Endothelial cell of umbilical vein (primary cell): ENCODE measurements at regions not wholly inside any gene's neighbourhood (a gene's known extent, or its start where the extent isn't known, plus 50 kb on each side); places are given as distances from the start of the nearest gene placed in this dataset.

Source experiments
- BruUV-seq: library from RNA; stranded (reverse); fragments of 400-500 nt; replicated peaks from 2 replicates; lab custom pipeline; 2021; lab: Mats Ljungman, UMichigan
- CTCF ChIA-PET: fragments of 300-600, 350-600 bp; sonication (Branson Sonifier 250); formaldehyde crosslinking; loops from one replicate; lab custom pipeline; 2021; ENCODE audit warnings: antibody characterized with exemption, inconsistent platforms; lab: Charles Lee
- POLR2A ChIA-PET: fragments of 300-600, 350-600 bp; sonication (Branson Sonifier 250); formaldehyde crosslinking; loops from one replicate; lab custom pipeline; 2021; ENCODE audit warnings: antibody characterized with exemption, inconsistent platforms; lab: Charles Lee
- DNase-seq: peaks from one replicate; pipeline ENCODE4 v3.0.0-alpha.2; 2011; ENCODE audit warnings: low read depth, low spot score
- FAIRE-seq: peaks from 2 replicates; lab custom pipeline; 2011; peaks lifted over from hg19 to GRCh38; lab: Jason Lieb, UNC
- H2AFZ ChIP-seq: 2 replicates; pipeline ENCODE4 v1.6.0; 2012; ENCODE audit warnings: low read depth, low read length, control low read depth, inconsistent platforms
- H3K27ac ChIP-seq: 2 replicates; pipeline ENCODE4 v1.5.1; 2011; ENCODE audit warnings: low read depth, mild to moderate bottlenecking, control low read depth, low read length, moderate library complexity; ENCODE audit not compliant: insufficient read depth
- H3K27me3 ChIP-seq, 2 experiments: 2 replicates each; pipeline versions ENCODE4 v1.6.0 to v1.6.1; 2011; ENCODE audit warnings: low read length in 2 of 2, mixed read lengths in 1 of 2; ENCODE audit not compliant: control insufficient read depth in 2 of 2, insufficient read depth in 2 of 2
- H3K36me3 ChIP-seq, 2 experiments: 2 replicates in 1 of 2; 3 replicates in 1 of 2; pipeline ENCODE4 v1.5.1; 2011; ENCODE audit warnings: low read length in 2 of 2, mild to moderate bottlenecking in 1 of 2, moderate library complexity in 1 of 2; ENCODE audit not compliant: control insufficient read depth in 2 of 2, insufficient read depth in 2 of 2; ENCODE audit errors: extremely low read depth in 1 of 2
- H3K4me1 ChIP-seq: 3 replicates; pipeline ENCODE4 v1.5.1; 2011; ENCODE audit warnings: mild to moderate bottlenecking, low read length; ENCODE audit not compliant: control insufficient read depth, insufficient read depth; ENCODE audit errors: extremely low read depth
- H3K4me2 ChIP-seq: 2 replicates; pipeline ENCODE4 v1.6.1; 2011; ENCODE audit warnings: low read length, control low read depth, mixed read lengths; ENCODE audit not compliant: insufficient read depth
- H3K4me3 ChIP-seq, 3 experiments: fragments of 200-600 bp in 1 of 3; sonication (generic), shearing (Covaris generic) in 1 of 3; replicated peaks in 1 of 3; 2 replicates each; pipeline ENCODE4 v1.5.1; 2011 to 2016; ENCODE audit warnings: control low read depth in 3 of 3, low read length in 3 of 3, mild to moderate bottlenecking in 2 of 3, inconsistent platforms in 1 of 3, low read depth in 1 of 3, moderate library complexity in 1 of 3; ENCODE audit not compliant: insufficient read depth in 1 of 3
- H3K79me2 ChIP-seq: 2 replicates; pipeline ENCODE4 v1.6.0; 2012; ENCODE audit warnings: low read length, inconsistent platforms; ENCODE audit not compliant: control insufficient read depth, insufficient read depth
- H3K9ac ChIP-seq: replicated peaks from 2 replicates; pipeline ENCODE3; 2011; ENCODE audit warnings: low read length, control low read depth; ENCODE audit not compliant: insufficient read depth; ENCODE audit errors: extremely low read depth
- H3K9me1 ChIP-seq: replicated peaks from 3 replicates; pipeline ENCODE4 v1.6.0; 2011; ENCODE audit warnings: mild to moderate bottlenecking, low read length; ENCODE audit not compliant: control insufficient read depth, insufficient read depth; ENCODE audit errors: extremely low read depth
- H3K9me3 ChIP-seq: replicated peaks from 2 replicates; pipeline ENCODE4 v1.5.1; 2012; ENCODE audit warnings: low read length, inconsistent platforms; ENCODE audit not compliant: control insufficient read depth, insufficient read depth
- H4K20me1 ChIP-seq: replicated peaks from 2 replicates; pipeline ENCODE3; 2011; ENCODE audit warnings: mild to moderate bottlenecking, low read length; ENCODE audit not compliant: control insufficient read depth, insufficient read depth; ENCODE audit errors: extremely low read depth
- EZH2 ChIP-seq: IDR thresholded peaks from 2 replicates; pipeline ENCODE4 v1.6.1; 2012; ENCODE audit warnings: borderline replicate concordance, low read depth, mild to moderate bottlenecking, moderate library complexity, low read length, inconsistent platforms; ENCODE audit not compliant: severe bottlenecking
- FOS ChIP-seq: IDR thresholded peaks from 2 replicates; pipeline ENCODE4 v1.6.1; 2011; ENCODE audit warnings: mild to moderate bottlenecking, low read length, moderate library complexity, borderline replicate concordance; ENCODE audit not compliant: insufficient read depth
- GATA2 ChIP-seq: IDR thresholded peaks from 2 replicates; pipeline ENCODE4 v1.7.0; 2011; ENCODE audit warnings: low read depth, mild to moderate bottlenecking, moderate library complexity, mixed read lengths, low read length; ENCODE audit not compliant: insufficient read length, insufficient read depth
- JUN ChIP-seq: IDR thresholded peaks from 2 replicates; pipeline ENCODE4 v1.6.1; 2011; ENCODE audit warnings: borderline replicate concordance, low read depth; ENCODE audit not compliant: insufficient read length, insufficient read depth
- MYC ChIP-seq: IDR thresholded peaks from one replicate; pipeline ENCODE4 v1.6.1; 2011; ENCODE audit warnings: mild to moderate bottlenecking, low read depth, low read length
- POLR2A ChIP-seq: IDR thresholded peaks from 2 replicates; pipeline ENCODE4 v1.6.1; 2012; ENCODE audit warnings: low read depth, mild to moderate bottlenecking, control low read depth, low read length
- POLR2AphosphoS5 ChIP-seq: IDR thresholded peaks from 2 replicates; pipeline ENCODE4 v1.6.1; 2012; ENCODE audit warnings: low read depth, mild to moderate bottlenecking, control low read depth, low read length, moderate library complexity; ENCODE audit not compliant: insufficient read depth
- dilution Hi-C: fragments of 300-500 bp; cut with MboI; formaldehyde crosslinking; loops from one replicate; pipeline ENCODE4 v1.15.0; 2019; ENCODE audit warnings: low sequenced_read_pairs; ENCODE audit not compliant: extremely low pct_ligation_motif_present
- intact Hi-C: fragments of 100-400 bp; cut with micrococcal nuclease; formaldehyde crosslinking; loops from one replicate; pipeline ENCODE4 v1.10.0; 2022
- TF ChIP-seq, protein P1 (sequence below): IDR thresholded peaks from 2 replicates; pipeline ENCODE4 v1.6.1; 2011; ENCODE audit not compliant: insufficient read depth, insufficient read length
- TF ChIP-seq, protein P2 (sequence below), 2 donors: IDR thresholded peaks; 1 replicate in 1 of 2; 2 replicates in 1 of 2; pipeline ENCODE4 v1.5.1; 2011; ENCODE audit warnings: low read length in 2 of 2, mild to moderate bottlenecking in 2 of 2, moderate library complexity in 2 of 2, control low read depth in 1 of 2, inconsistent platforms in 1 of 2, low read depth in 1 of 2; ENCODE audit not compliant: insufficient read depth in 1 of 2; ENCODE audit errors: extremely low read depth in 1 of 2

DNA sequence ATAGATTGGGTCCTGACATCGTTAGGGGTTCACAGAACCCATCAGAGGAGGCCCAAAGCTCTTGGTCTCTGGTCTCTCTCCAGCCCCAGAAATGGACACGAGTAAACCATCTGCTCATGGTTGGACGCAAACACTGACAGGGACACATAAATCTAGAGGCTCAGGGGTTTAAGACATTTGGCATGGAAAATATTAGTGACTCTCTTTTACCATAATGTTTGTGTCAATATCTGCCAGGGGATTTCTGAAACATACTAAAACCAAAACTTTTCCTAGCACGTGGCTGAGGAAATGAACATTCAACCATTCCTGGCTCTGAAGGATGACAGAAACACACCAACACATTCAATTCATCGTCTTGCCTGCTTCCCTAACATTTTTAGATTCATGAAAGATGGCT lies 226.2 kb downstream of the SP3 start:
- Histone ChIP-seq H3K9me3 (no peaks in the 10 kb centered on the region), H2AFZ (no peak overlapping the region), H3K79me2 (no peaks in the 10 kb centered on the region), H3K27ac (no peak overlapping the region), H3K4me1 (no peaks in the 10 kb centered on the region), H3K27me3 (peaks cover 0 to under 1% of the 10 kb centered on the region in 2 experiments), H3K9ac (no peak overlapping the region), H3K9me1 (no peaks in the 10 kb centered on the region), H4K20me1 (no peaks in the 10 kb centered on the region), H3K4me2 (no peak overlapping the region), H3K36me3 (no peaks in the 10 kb centered on the region), H3K4me3 (no peak overlapping the region)
- no TSS peak for BruUV-seq
- TF ChIP-seq FOS (no peak), JUN (no peak), GATA2 (no peak), POLR2AphosphoS5 (no peak), MYC (no peak), EZH2 (no peak), POLR2A (no peak)
- TF ChIP-seq, protein P1, sequence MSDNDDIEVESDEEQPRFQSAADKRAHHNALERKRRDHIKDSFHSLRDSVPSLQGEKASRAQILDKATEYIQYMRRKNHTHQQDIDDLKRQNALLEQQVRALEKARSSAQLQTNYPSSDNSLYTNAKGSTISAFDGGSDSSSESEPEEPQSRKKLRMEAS: no peak
- TF ChIP-seq, protein P2, sequence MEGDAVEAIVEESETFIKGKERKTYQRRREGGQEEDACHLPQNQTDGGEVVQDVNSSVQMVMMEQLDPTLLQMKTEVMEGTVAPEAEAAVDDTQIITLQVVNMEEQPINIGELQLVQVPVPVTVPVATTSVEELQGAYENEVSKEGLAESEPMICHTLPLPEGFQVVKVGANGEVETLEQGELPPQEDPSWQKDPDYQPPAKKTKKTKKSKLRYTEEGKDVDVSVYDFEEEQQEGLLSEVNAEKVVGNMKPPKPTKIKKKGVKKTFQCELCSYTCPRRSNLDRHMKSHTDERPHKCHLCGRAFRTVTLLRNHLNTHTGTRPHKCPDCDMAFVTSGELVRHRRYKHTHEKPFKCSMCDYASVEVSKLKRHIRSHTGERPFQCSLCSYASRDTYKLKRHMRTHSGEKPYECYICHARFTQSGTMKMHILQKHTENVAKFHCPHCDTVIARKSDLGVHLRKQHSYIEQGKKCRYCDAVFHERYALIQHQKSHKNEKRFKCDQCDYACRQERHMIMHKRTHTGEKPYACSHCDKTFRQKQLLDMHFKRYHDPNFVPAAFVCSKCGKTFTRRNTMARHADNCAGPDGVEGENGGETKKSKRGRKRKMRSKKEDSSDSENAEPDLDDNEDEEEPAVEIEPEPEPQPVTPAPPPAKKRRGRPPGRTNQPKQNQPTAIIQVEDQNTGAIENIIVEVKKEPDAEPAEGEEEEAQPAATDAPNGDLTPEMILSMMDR (IDR thresholded peaks at IDR 0.05; ENCODE audit: extremely low read depth in 1 of 2, insufficient read depth in 1 of 2, low read depth in 1 of 2, low read length in 2 of 2): no peak
- POLR2A ChIA-PET: no interaction called here
- intact Hi-C loops (no loop called here), dilution Hi-C loops (no loop called here)
- FAIRE-seq (no peak), DNase-seq (no peak)
- CTCF ChIA-PET: no interaction called here
